HepG2 (cell line): ENCODE measurements at regions not wholly inside any gene's neighbourhood (a gene's known extent, or its start where the extent isn't known, plus 50 kb on each side); places are given as distances from the start of the nearest gene placed in this dataset.
A peak's percentile ranks its signal among the peaks of the same experiment; 100 is the strongest.

ENCODE experiments used
- BRD4 ChIP-seq: sonication (generic); formaldehyde crosslinking; IDR thresholded peaks from 2 replicates; pipeline ENCODE4 v1.4.0; 2020; ENCODE audit warnings: missing genetic modification reagents
- HNRNPK ChIP-seq: fragments of 200-400 bp; formaldehyde crosslinking; IDR thresholded peaks from 2 replicates; pipeline ENCODE4 v1.6.1; 2018; ENCODE audit warnings: low read length, low read depth, moderate library complexity, mild to moderate bottlenecking; ENCODE audit not compliant: poor library complexity, severe bottlenecking
- KDM5A ChIP-seq: fragments of 200-600 bp; sonication (generic); IDR thresholded peaks from 2 replicates; pipeline ENCODE4 v1.7.0; 2018; ENCODE audit warnings: antibody characterized with exemption, mild to moderate bottlenecking, low read length, borderline replicate concordance
- NFE2 ChIP-seq: sonication (generic); formaldehyde crosslinking; IDR thresholded peaks from 2 replicates; pipeline ENCODE4 v1.4.0; 2020; ENCODE audit warnings: missing genetic modification reagents
- SP1 ChIP-seq, 2 experiments: fragments of 450-650 bp in 1 of 2; sonication (generic) in 1 of 2; formaldehyde crosslinking in 1 of 2; IDR thresholded peaks; 2 replicates each; pipeline versions ENCODE4 v1.4.0 to v1.6.1; 2016 to 2020; ENCODE audit warnings: missing genetic modification reagents in 1 of 2
- ZNF143 ChIP-seq: sonication (generic); formaldehyde crosslinking; IDR thresholded peaks from 2 replicates; pipeline ENCODE4 v1.4.0; 2020; ENCODE audit warnings: missing genetic modification reagents
- ZNF577 ChIP-seq: sonication (generic); formaldehyde crosslinking; IDR thresholded peaks from 2 replicates; pipeline ENCODE4 v1.4.0; 2020; ENCODE audit warnings: mild to moderate bottlenecking, low read depth, missing genetic modification reagents, borderline replicate concordance
- ZNF713 ChIP-seq: sonication (generic); formaldehyde crosslinking; IDR thresholded peaks from 2 replicates; pipeline ENCODE4 v1.4.0; 2020; ENCODE audit warnings: mild to moderate bottlenecking, missing genetic modification reagents
- ZNF83 ChIP-seq: sonication (generic); formaldehyde crosslinking; IDR thresholded peaks from 2 replicates; pipeline ENCODE4 v1.4.0; 2020; ENCODE audit warnings: missing genetic modification reagents, mild to moderate bottlenecking, borderline replicate concordance
- TF ChIP-seq, protein P1 (sequence below): sonication (generic); formaldehyde crosslinking; IDR thresholded peaks from 2 replicates; pipeline ENCODE4; 2020; ENCODE audit warnings: missing genetic modification reagents, mild to moderate bottlenecking, borderline replicate concordance
- TF ChIP-seq, protein P2 (sequence below): sonication (generic); formaldehyde crosslinking; conservative IDR thresholded peaks from 2 replicates; pipeline ENCODE4 v1.4.0; 2020; ENCODE audit warnings: missing genetic modification reagents
- TF ChIP-seq, protein P3 (sequence below): sonication (generic); formaldehyde crosslinking; IDR thresholded peaks from 2 replicates; pipeline ENCODE4 v1.5.0; 2020; ENCODE audit warnings: mild to moderate bottlenecking, missing genetic modification reagents, moderate library complexity
- TF ChIP-seq, protein P4 (sequence below): IDR thresholded peaks from 2 replicates; pipeline ENCODE4 v1.4.0; 2020; ENCODE audit warnings: mild to moderate bottlenecking, missing genetic modification reagents
- TF ChIP-seq, protein P5 (sequence below): sonication (generic); formaldehyde crosslinking; IDR thresholded peaks from 2 replicates; pipeline ENCODE4 v1.5.1; 2020; ENCODE audit warnings: missing genetic modification reagents, mild to moderate bottlenecking, borderline replicate concordance
- TF ChIP-seq, protein P6 (sequence below): fragments of 450-650 bp; IDR thresholded peaks from 2 replicates; pipeline ENCODE4 v1.6.1; 2016

DNA sequence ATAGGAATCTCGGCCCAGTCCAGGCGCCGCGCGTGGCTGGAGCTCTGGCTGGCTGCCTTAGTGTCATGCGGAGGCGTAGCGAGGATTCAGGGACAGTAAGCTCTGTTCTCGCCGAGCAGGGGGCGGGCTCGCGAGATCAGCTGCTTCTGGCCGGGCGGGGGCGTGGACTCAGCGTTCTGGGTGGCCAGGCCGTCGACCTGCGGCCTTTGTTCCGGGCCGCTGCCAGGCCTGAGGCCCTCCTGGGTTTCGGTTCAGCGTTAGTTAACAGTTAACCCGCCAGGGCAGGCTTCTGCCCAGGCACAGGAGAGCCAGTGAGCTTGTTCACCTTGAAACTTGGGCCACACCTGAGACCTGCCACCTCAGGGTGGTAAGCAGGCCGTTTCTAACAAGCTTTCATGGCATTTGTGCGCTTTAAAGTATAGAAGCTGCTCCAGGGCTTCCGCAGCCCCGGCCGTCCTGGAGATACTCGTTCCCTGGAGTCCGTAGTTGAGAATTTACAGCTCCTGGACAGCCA lies 332.2 kb upstream of the SGCG start (continued):
- TF ChIP-seq, protein P1, sequence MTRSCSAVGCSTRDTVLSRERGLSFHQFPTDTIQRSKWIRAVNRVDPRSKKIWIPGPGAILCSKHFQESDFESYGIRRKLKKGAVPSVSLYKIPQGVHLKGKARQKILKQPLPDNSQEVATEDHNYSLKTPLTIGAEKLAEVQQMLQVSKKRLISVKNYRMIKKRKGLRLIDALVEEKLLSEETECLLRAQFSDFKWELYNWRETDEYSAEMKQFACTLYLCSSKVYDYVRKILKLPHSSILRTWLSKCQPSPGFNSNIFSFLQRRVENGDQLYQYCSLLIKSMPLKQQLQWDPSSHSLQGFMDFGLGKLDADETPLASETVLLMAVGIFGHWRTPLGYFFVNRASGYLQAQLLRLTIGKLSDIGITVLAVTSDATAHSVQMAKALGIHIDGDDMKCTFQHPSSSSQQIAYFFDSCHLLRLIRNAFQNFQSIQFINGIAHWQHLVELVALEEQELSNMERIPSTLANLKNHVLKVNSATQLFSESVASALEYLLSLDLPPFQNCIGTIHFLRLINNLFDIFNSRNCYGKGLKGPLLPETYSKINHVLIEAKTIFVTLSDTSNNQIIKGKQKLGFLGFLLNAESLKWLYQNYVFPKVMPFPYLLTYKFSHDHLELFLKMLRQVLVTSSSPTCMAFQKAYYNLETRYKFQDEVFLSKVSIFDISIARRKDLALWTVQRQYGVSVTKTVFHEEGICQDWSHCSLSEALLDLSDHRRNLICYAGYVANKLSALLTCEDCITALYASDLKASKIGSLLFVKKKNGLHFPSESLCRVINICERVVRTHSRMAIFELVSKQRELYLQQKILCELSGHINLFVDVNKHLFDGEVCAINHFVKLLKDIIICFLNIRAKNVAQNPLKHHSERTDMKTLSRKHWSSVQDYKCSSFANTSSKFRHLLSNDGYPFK (CRISPR knock-in tag) = 0 out of 2 replicates have a peak, but pooled peaks have one; percentile 27
- TF ChIP-seq ZNF577 (CRISPR knock-in tag) = no peak
- no peak for TF ChIP-seq ZNF713 (CRISPR knock-in tag)
- TF ChIP-seq HNRNPK = no peak
- TF ChIP-seq, protein P2, sequence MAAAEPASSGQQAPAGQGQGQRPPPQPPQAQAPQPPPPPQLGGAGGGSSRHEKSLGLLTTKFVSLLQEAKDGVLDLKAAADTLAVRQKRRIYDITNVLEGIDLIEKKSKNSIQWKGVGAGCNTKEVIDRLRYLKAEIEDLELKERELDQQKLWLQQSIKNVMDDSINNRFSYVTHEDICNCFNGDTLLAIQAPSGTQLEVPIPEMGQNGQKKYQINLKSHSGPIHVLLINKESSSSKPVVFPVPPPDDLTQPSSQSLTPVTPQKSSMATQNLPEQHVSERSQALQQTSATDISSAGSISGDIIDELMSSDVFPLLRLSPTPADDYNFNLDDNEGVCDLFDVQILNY = no peak
- TF ChIP-seq, protein P3, sequence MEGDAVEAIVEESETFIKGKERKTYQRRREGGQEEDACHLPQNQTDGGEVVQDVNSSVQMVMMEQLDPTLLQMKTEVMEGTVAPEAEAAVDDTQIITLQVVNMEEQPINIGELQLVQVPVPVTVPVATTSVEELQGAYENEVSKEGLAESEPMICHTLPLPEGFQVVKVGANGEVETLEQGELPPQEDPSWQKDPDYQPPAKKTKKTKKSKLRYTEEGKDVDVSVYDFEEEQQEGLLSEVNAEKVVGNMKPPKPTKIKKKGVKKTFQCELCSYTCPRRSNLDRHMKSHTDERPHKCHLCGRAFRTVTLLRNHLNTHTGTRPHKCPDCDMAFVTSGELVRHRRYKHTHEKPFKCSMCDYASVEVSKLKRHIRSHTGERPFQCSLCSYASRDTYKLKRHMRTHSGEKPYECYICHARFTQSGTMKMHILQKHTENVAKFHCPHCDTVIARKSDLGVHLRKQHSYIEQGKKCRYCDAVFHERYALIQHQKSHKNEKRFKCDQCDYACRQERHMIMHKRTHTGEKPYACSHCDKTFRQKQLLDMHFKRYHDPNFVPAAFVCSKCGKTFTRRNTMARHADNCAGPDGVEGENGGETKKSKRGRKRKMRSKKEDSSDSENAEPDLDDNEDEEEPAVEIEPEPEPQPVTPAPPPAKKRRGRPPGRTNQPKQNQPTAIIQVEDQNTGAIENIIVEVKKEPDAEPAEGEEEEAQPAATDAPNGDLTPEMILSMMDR = peak; percentile 41
- TF ChIP-seq SP1 (IDR thresholded peaks at IDR 0.05) = no peak
- no peak for TF ChIP-seq SP1 (CRISPR knock-in tag; IDR thresholded peaks at IDR 0.05)
- no peak for TF ChIP-seq BRD4 (CRISPR knock-in tag)
- TF ChIP-seq ZNF143 (CRISPR knock-in tag) = no peak
- TF ChIP-seq NFE2 = no peak
- TF ChIP-seq, protein P4, sequence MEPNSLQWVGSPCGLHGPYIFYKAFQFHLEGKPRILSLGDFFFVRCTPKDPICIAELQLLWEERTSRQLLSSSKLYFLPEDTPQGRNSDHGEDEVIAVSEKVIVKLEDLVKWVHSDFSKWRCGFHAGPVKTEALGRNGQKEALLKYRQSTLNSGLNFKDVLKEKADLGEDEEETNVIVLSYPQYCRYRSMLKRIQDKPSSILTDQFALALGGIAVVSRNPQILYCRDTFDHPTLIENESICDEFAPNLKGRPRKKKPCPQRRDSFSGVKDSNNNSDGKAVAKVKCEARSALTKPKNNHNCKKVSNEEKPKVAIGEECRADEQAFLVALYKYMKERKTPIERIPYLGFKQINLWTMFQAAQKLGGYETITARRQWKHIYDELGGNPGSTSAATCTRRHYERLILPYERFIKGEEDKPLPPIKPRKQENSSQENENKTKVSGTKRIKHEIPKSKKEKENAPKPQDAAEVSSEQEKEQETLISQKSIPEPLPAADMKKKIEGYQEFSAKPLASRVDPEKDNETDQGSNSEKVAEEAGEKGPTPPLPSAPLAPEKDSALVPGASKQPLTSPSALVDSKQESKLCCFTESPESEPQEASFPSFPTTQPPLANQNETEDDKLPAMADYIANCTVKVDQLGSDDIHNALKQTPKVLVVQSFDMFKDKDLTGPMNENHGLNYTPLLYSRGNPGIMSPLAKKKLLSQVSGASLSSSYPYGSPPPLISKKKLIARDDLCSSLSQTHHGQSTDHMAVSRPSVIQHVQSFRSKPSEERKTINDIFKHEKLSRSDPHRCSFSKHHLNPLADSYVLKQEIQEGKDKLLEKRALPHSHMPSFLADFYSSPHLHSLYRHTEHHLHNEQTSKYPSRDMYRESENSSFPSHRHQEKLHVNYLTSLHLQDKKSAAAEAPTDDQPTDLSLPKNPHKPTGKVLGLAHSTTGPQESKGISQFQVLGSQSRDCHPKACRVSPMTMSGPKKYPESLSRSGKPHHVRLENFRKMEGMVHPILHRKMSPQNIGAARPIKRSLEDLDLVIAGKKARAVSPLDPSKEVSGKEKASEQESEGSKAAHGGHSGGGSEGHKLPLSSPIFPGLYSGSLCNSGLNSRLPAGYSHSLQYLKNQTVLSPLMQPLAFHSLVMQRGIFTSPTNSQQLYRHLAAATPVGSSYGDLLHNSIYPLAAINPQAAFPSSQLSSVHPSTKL (CRISPR knock-in tag) = peak; percentile 67
- TF ChIP-seq, protein P5, sequence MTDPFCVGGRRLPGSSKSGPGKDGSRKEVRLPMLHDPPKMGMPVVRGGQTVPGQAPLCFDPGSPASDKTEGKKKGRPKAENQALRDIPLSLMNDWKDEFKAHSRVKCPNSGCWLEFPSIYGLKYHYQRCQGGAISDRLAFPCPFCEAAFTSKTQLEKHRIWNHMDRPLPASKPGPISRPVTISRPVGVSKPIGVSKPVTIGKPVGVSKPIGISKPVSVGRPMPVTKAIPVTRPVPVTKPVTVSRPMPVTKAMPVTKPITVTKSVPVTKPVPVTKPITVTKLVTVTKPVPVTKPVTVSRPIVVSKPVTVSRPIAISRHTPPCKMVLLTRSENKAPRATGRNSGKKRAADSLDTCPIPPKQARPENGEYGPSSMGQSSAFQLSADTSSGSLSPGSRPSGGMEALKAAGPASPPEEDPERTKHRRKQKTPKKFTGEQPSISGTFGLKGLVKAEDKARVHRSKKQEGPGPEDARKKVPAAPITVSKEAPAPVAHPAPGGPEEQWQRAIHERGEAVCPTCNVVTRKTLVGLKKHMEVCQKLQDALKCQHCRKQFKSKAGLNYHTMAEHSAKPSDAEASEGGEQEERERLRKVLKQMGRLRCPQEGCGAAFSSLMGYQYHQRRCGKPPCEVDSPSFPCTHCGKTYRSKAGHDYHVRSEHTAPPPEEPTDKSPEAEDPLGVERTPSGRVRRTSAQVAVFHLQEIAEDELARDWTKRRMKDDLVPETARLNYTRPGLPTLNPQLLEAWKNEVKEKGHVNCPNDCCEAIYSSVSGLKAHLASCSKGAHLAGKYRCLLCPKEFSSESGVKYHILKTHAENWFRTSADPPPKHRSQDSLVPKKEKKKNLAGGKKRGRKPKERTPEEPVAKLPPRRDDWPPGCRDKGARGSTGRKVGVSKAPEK = no peak
- no peak for TF ChIP-seq KDM5A
- TF ChIP-seq ZNF83 (CRISPR knock-in tag) = no peak
- TF ChIP-seq, protein P6, sequence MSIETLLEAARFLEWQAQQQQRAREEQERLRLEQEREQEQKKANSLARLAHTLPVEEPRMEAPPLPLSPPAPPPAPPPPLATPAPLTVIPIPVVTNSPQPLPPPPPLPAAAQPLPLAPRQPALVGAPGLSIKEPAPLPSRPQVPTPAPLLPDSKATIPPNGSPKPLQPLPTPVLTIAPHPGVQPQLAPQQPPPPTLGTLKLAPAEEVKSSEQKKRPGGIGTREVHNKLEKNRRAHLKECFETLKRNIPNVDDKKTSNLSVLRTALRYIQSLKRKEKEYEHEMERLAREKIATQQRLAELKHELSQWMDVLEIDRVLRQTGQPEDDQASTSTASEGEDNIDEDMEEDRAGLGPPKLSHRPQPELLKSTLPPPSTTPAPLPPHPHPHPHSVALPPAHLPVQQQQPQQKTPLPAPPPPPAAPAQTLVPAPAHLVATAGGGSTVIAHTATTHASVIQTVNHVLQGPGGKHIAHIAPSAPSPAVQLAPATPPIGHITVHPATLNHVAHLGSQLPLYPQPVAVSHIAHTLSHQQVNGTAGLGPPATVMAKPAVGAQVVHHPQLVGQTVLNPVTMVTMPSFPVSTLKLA = no peak
